NCI-H524 treated with DMSO at 0.1 percent for 48 hours (cell line): ENCODE measurements at regions not wholly inside any gene's neighbourhood (a gene's known extent, or its start where the extent isn't known, plus 50 kb on each side); places are given as distances from the start of the nearest gene placed in this dataset.

ENCODE experiments used
- DNase-seq: peaks from one replicate; lab custom pipeline; 2025; lab: John Stamatoyannopoulos, UW

DNA sequence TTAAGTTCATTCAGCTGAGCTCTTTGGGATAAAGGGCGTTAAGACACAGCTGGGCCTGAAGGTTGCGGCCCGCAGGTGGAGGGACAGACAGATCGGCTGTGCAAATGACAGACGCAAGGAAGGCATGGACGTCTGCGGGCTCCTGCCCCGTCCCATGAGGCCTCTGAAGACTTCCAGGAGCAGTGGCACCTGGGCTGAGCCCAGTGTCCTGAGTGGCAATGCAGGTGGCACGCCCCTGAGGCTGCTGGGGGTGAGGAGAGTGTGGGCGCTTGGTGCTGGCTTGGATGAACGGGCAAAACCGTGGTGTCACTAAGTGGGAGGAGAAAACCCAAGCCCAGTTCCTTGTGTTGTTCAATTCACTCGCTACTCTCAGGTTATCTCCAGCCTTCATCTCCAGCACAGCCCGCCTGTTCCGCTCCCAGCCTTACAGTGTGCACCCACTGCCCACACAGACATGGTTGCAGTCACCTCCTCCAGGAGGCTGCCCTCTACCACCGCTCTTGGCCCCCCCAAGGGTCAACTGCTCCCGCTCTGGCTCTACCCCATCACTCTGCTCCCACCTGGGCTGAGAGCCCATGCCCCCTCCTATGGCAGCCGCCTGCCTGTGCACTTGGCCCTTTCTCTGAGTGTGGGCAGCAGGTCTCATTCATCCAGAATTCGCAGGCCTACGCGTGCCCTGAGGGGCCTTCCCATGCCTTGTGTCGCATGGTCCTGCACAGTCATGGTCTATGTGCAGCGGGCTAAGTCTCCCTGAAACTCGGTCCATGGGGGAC lies 50.3 kb downstream of the PTGR3 start:
- no peak for DNase-seq

DNA sequence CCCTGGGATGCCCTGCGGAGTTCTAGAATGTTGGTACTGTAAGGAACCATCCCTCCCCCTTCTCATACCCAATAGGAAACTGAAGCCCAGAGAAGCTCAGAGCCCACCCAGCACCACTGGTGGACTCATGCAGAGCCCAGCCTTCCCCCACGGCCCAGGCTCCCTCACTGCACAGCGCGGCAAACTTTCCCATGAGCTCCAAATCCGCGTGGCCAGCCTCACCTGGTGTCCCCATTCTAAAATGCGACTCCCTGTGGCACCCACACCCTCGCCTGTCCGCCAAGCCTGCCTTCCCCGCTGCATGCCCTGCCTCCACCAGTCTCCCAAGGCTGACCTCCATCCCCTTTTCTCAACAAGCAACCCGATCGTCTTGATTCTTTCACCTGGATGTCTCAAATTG lies 51.1 kb downstream of the PTGR3 start:
- no peak for DNase-seq

DNA sequence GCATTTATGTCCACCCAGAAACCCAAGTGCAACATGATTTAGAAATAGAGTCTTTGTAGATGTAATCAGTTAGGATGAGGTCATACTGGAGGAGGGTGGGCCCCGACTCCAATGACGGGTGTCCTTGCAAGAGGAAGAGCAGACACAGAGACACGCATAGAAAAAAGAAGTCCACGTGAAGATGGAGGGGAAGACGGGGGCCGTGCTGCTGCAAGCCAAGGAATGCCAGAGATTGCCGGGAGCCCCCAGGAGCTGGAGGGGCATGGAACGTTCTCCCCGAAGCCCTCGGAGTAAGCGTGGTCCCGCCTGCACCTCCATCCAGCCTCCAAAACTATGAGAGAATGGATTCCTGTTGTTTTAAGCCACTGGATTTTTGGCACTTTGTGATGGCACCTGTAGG lies 51.6 kb downstream of the PTGR3 start:
- DNase-seq: no peak

DNA sequence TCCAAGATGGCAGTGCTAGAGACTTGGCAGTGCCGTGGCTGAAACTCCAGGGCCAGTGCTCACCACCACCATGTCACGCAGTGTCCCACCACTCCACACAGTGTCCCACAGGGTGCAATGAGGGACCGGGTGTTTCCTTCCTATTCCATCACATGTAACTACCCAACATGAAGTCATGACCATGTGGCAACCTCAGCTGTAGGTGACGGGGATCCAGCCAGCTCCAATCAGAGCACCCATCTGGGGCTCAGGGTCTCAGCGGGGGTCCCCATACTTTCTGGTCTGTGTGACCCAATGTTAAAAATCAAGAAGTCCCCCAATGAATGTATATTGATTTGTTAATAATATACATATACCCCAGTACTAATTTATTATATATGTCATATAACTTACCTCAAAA lies 52.1 kb downstream of the PTGR3 start:
- no peak for DNase-seq

DNA sequence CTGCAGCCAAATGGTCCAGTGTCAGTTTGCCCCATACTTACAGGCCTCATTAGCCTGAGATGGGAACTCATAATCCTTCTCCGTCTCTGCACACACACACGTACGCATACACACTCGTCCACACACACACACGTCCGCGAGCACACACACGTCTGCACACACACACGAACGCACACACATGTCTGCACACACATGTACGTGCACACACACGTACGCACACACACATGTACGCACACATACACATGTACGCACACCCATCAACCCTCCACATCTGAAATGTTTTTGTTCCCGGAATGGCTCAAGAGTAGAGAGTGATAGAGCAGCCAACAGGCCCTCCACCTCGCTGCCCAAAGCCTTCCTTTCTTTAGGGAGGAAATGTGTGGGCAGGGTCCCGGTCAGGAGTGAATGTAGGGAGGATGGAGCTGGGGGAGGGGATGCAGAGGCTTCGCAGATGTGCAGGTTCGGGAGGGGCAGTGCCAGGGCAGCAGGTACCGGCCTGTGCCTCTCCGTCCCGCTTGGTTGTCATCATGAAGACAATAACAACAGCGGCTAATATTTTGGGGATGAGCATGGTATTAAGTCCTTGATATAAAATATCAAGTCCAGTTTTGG lies 52.7 kb downstream of the PTGR3 start:
- no peak for DNase-seq

DNA sequence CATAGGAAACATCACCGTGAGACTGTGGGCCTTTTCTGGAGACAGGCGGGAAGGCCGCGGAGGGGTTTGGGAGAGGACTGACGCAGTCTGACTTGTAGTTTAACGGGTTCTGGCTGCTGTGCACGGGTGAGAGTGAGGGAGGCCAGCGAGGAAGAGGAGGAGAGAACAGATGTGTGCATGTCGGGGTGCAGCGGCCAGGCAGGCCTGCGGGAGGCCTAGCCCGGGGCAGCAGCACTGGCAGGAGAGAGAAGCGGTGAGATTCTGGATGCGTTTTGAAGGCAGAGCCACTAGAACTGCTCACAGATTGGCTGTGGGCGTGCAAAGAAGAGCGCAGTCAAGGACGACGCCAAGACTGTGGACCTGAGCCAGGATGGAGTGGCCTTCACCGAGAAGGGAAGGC lies 53.9 kb downstream of the PTGR3 start:
- DNase-seq: no peak

DNA sequence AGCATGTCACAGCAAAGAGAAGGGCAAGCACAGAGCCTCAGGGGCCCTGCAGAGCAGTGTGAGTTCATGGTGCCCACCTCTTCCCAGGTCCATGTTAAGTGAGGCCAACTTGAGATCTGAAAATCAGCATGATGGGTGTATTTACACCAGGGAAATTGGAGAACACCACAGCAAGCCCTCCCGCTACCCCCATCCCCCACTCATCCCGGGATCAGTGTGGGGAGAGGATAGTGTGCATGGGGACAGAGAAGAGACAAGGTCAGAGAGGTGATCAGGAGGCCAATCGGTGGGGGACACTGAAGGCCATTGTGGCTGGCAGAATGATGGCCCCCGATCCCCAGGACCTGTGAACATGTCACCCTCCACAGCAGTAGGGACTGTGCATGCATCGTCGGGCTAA lies 54.7 kb downstream of the PTGR3 start:
- DNase-seq: no peak

DNA sequence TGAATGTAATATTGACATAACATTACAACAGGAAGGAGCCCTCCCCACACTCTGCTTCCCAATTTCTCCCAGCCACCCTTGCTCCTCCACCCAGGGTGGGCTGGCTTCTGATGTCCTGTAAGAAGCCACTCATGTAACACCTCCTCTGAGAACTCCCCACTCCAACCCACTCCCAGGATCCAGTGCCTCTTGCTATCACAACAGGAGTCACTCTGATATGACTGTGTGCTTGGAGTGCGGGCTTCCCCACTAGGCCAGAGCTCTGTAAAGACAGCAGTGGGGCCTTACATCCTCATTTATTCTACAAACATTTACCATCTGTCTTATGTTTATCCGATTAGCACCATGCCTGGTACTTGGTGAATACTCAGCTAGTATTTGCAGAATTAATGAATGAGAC lies 65.1 kb downstream of the PTGR3 start:
- peak; percentile 6 for DNase-seq

DNA sequence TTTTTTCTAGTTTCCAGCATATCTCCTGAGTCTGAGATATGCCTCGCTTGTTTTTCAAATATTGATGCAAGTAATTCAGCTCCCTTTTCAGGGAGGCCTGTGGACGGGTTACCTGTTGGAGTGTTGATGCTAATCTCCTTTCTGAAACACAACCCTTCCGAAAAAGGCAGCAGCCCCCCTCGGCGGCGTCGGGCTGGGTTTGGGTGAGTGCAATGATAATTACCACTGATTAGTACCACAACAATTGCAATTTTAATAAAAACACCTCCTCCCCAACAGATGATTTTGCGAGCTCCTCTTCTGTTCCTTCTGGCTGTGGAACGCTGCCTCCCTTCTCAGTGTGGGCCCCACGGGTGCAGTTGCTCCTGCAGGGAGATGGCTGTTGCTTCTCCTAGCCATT lies 66.3 kb downstream of the PTGR3 start:
- no peak for DNase-seq

DNA sequence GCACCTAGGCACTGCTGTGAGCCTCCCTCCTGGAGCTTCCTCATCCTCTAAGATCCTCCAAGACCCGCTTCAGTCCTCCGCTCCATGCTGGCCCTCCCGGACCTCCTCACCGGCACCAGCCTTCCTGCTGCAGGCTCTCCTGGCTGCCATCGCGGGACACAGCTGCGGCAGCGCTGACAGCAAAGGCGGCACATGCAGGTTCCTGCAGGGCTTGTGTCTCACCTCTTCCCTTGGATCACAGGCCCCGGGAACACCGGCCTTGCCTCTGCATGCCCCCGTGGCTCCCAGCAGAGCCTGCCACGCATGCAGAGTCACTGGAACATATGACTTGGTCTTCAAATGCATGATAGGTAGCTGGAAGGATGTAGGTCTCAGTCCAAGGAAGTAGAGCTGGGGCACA lies 67.2 kb downstream of the PTGR3 start:
- DNase-seq: no peak

DNA sequence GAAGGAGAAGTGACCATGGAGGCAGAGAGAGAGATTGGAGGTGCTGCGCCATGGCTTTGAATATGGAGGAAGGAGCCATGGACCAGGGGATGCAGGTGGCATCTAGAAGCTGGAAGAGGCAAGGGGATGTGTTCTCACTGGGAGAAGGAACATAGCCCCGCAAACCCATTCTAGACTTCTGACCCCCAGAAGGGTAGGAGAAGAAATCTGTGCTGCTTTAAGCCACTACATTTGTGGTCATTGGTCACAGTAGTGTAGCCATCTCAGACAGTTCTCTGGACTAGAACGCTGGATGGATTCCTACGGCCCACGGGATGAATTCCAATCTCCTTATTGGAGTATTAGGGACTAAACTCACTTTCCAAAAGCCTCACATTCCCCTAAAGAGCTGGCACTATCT lies 67.8 kb downstream of the PTGR3 start:
- DNase-seq: no peak

DNA sequence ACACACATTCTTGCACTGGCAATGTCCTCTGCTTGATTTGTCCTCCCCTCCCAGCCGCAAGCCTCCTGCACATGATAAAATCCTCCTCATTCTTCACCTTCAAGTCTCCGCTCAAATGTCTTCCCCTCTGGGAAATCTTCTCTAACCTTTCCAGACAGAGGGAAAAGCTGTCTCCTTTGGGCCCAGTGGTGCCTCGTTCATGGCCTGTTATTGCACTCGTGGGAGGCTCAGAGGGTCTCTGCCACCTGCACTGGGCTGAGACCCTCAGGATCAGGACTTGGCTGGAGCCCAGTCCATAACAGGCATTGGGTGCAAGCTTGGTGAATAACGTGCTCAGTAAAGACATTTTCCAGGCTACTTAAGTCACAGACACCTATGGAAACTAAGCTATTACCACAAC lies 68.6 kb downstream of the PTGR3 start:
- DNase-seq: no peak

DNA sequence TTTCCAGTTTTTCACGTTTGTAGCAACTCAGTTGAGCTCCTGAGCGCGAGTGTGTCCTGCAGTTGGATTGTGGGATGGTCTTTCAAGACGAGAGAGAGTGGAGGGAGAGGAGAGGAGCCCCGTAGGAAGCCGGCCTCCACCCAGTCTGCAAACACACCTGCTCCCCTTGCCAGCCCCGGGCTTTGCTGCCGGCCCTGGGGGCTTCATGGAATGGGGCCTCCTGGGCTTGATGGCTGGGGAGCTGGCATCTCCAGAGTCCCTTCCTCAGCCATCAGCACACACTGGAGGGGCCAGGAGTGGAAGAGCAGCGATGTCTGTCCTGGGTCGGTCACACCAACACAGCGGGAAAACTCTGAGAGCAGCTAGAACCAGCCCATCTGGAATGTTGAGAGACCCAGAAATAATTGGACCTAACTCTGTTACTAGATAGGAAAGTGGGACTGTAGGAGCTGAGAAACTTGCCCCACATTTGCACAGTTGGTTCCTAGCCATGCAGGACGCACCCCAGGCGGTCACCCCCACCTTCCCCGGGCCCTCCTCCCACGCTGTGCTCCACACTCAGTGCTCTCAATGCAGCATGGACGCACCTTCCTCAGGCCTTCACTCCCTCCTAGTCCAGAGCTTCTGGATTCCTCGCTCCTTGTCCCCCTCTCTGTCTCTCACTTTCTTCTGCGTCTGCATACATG lies 69.6 kb downstream of the PTGR3 start:
- no peak for DNase-seq

DNA sequence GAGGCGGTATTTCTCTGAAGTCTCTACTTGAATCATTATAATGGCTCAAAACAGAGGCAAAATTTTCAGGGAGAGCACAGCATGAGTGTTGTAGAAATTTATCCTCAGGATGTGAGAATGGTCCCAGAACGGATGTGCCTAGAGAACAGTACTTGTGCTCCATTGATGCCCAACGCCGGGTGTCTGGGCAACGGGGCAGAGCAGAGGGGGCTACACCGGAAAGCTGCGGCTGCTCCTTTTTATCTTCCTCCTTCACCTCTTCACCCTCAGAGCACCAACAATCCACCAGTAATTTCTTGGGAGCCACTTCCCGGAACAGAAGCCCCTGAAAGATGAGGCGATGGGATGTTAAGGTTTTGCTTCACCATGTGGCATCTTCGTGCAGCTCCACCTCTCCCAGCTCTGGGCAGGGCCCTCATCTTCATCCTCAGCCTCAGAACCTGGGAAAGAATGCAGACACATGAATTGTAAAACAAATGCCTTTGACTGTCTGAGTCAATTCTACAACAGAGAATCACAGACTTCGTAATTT lies 71.5 kb downstream of the PTGR3 start:
- DNase-seq: no peak

DNA sequence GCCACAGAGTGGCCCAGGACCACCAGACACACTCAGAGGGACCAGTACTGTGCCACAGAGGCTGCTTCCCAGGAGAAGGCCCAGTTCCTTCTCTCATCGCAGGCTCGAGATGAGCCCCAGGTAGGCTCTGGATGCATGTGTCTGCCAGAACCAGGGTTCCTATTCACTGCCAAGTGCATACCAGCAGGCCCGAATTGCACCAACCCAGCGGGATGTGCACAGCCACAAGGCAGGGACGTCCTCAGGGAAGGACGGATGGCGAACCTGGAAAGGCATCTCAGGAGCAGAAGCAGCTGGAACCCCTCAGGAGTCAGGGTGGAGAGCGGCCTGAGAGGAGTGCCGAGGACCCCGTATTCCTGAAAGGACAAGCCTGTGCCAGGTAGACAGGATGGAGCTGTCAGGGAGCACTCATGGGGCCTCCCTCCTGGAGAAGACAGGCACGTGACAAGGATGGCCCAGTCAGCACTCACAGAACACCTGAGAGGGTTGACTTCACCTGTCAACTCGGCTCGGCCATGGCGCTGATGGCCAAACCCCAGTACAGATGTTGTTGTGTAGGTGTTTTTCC lies 73.7 kb downstream of the PTGR3 start:
- DNase-seq: no peak

DNA sequence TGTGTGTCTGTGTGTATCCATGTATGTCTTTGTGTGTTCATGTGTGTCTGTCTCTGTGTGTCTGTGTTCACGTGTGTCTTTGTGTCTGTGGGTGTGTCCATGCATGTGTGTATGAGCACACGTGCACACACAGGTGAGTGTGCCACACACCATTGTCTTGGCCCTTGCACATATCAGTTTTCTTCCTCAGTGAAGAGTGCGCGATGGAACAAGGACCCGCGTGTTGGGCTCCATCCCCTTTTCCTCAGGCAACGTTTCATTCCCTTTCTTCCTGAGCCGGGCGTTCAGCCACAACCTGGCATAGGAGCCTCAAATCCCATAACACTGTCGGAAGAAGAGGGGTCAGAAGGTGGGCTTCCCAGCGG lies 74.3 kb downstream of the PTGR3 start:
- no peak for DNase-seq

DNA sequence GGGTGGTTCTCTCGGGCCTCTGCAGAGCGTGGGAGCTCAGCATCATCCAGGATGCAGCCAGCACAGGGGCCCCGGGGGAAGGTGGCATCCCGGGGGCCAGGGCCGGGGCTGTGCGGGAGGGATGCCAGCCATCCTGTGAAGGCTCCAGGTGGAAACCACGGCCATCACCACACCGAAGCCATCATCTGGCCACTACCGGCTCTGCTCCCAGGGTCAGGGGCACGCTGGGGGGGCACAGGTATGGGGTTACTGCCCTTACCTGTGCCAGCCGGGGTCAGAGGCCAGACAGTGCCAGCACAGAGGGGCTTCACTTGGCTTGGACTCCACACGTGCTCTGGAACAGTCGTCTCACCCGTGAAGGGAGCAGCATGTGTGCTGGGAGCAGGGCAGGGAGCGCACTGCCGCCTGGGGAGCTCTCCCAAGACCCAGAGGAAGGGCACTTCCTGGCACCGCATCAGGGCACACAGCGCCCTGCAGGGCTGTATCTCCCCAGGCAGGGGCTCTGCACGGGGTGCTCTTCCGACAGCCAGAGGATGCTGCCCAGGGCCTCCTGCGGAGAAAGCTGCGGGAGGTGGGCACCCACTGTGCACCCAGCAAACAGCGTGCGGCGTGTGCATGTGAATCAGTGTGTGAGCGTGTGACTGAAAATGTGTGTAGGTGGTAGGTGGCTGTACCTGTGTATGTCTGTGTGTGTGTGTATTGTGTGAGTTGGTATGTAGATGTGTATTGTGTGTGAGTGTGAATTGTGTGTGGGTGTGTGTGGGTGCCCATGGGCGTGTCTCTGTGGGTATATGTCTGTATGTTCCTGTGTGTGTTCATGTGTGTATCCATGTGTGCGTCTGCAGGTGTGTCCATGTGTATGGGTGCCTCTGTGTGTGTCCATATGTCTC lies 75.0 kb downstream of the PTGR3 start:
- no peak for DNase-seq

DNA sequence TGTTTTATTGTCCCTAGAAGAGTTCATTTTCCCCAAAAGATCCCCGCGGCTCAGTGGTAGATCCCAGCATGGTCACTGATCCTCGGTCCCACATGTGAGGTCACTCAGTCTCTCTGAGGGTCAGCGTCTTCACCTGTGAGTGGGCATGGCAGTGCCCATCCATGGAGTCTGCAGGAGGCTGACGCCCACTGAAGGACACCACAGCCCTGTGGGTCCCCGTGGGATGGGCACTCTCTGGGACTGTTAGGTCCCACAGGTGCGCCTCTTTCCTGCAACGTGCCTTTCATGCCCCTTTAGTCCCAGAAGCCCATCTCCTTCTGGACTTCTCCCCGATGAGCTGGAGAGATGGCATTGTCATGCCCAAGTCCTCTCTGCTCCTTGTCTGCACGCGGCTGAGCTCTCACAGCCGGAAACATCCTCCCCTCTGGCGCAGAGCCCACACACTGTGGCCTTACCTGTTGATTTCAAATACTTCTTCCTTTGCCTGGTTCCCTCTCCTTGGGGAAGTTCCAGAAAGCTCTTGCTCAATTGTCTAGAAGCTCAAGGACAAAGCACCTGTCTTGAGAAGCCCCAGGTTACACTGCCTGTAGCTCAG lies 75.9 kb downstream of the PTGR3 start:
- no peak for DNase-seq

DNA sequence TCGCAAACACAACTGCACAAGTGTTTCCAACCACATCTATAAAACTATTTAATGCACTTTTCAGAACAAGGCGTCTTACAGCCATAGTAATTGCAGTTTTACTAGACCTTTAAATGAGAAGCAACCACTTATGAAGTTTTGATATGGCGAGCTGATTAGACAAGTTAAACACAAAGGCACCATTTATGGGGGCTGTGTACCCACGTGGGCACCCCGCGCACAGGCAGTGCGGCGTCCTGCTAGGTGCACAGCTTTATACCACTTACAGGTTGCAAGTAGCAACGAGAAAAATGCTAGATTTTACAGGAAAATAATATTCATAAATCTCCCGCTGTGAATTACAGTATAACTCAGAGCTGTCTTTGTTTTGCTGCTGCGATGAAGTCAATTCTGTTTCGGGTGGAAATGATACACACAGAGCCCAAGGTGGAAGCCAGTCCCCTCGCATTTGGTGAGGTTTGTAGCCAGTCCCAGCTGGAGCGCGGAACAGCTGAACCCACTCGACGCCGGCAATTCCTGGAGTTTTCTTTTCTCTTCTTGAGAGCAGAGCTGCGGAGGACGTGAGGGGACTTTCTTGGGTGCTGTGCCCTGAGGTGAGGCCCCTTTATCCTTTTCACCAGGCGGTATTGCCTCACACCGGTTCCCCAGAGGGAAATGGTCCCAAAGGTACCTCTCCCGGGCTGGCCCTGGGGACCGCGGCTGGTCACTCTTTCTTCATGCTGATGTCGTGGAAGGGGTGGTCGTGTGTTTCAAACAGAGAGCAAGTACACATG lies 76.7 kb downstream of the PTGR3 start:
- DNase-seq: no peak

DNA sequence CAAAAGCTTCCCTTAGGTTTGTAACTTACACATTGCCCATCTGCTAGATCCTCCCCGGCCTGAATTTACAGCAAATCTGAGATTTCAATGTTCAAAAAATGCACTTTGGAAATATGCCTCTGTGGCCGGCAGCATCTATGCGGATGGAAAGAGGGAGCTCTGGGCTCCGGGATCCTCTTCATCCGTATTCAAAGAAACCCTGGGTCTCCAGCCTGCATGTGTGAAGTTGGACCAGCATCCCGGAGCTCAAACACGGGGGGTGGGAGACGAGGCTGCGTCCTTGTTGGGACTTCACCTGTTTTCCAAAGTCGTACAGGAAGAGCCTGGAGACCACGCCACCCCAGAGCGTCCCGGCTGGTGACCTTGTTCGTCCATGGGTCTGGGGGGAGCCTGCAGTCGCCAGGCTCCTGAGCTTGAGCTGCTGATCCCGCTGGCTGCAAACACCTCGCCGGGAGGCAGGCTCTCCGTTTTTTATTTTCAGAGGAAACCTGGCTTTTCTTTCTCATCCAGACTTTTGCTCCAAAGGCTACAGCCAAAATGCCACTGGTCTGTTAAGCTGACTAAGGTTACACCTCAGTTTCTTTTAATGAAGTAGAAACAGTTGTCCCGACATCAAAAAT lies 77.4 kb downstream of the PTGR3 start:
- DNase-seq: no peak
